Osteocyte (in vitro differentiated cells): ENCODE measurements at regions not wholly inside any gene's neighbourhood (a gene's known extent, or its start where the extent isn't known, plus 50 kb on each side); places are given as distances from the start of the nearest gene placed in this dataset.
A peak's percentile ranks its signal among the peaks of the same experiment; 100 is the strongest.

Experiments used
- DNase-seq: peaks from one replicate; pipeline ENCODE4 v3.0.0; 2021; ENCODE audit warnings: mixed read lengths; ENCODE audit not compliant: unreplicated experiment; ENCODE audit errors: extremely low spot score
- H3K27ac Mint-ChIP-seq: one replicate; pipeline ENCODE4 v1.8.0; 2021; ENCODE audit warnings: mild to moderate bottlenecking, mixed read lengths; ENCODE audit not compliant: unreplicated experiment
- H3K27me3 Mint-ChIP-seq: one replicate; pipeline ENCODE4 v1.8.0; 2021; ENCODE audit warnings: mixed read lengths; ENCODE audit not compliant: unreplicated experiment
- H3K36me3 Mint-ChIP-seq: one replicate; pipeline ENCODE4 v1.8.0; 2021; ENCODE audit warnings: mixed read lengths; ENCODE audit not compliant: unreplicated experiment
- H3K4me1 Mint-ChIP-seq: one replicate; pipeline ENCODE4 v1.8.0; 2021; ENCODE audit warnings: mixed read lengths; ENCODE audit not compliant: unreplicated experiment
- H3K4me3 Mint-ChIP-seq: one replicate; pipeline ENCODE4 v1.8.0; 2021; ENCODE audit warnings: mild to moderate bottlenecking, moderate library complexity, mixed read lengths; ENCODE audit not compliant: unreplicated experiment
- H3K9me3 Mint-ChIP-seq: one replicate; pipeline ENCODE4 v1.8.0; 2021; ENCODE audit warnings: mixed read lengths; ENCODE audit not compliant: unreplicated experiment
- TF ChIP-seq, protein P1 (sequence below): fragments of 200-600 bp; sonication (generic); IDR thresholded peaks from 2 replicates; pipeline ENCODE4 v1.5.0; 2021; ENCODE audit warnings: antibody characterized with exemption, mild to moderate bottlenecking, moderate library complexity

DNA sequence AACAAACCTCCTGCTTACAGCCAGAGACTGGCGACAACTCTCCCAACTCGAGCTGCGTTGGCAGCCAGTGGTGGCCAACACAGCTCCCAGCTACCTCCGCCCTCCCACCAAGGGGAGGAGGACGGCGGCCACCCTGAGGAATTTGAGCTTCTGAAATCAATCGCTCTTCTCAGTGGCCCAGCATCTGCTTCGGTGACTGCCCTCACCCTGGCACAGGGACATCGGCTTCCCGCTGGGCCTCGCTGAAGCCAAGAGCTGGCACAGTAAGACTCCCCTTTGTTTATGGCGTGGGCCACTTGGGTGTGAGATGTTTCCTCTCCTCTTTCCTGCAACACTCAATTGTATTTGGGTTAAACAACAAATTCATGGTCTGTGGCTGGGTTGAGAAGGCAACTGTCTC lies 136.2 kb downstream of the ZBTB18 start:
- no peaks in the 10 kb centered on the region for H3K36me3 Mint-ChIP-seq
- no peak overlapping the region for H3K4me3 Mint-ChIP-seq
- TF ChIP-seq, protein P1, sequence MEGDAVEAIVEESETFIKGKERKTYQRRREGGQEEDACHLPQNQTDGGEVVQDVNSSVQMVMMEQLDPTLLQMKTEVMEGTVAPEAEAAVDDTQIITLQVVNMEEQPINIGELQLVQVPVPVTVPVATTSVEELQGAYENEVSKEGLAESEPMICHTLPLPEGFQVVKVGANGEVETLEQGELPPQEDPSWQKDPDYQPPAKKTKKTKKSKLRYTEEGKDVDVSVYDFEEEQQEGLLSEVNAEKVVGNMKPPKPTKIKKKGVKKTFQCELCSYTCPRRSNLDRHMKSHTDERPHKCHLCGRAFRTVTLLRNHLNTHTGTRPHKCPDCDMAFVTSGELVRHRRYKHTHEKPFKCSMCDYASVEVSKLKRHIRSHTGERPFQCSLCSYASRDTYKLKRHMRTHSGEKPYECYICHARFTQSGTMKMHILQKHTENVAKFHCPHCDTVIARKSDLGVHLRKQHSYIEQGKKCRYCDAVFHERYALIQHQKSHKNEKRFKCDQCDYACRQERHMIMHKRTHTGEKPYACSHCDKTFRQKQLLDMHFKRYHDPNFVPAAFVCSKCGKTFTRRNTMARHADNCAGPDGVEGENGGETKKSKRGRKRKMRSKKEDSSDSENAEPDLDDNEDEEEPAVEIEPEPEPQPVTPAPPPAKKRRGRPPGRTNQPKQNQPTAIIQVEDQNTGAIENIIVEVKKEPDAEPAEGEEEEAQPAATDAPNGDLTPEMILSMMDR, result no peak
- peak; percentile 75 for DNase-seq
- no peaks in the 10 kb centered on the region for H3K27me3 Mint-ChIP-seq
- H3K27ac Mint-ChIP-seq, result no peak overlapping the region
- peaks cover 12% of the 10 kb centered on the region for H3K9me3 Mint-ChIP-seq
- no peaks in the 10 kb centered on the region for H3K4me1 Mint-ChIP-seq

DNA sequence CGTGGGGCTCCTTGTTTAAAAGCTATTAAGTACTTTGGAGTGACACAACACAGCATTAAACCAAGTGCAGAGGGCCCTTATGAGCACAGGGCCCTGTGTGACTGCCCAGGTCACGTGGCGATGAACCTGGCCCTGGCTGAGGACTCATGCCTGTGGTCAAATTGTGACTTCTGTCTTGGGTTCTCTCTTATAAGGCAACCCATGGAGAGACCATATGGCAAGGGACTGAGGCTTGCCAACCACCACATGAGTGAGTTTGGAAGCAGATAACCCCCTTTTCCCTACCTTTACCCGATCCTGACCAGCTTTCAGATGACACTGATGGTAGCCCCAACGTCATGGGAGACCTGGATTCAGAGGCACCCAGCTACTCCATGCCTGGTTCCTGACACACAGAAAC lies 140.5 kb downstream of the ZBTB18 start:
- no peaks in the 10 kb centered on the region for H3K4me1 Mint-ChIP-seq
- no peak overlapping the region for H3K4me3 Mint-ChIP-seq
- no peak overlapping the region for H3K27ac Mint-ChIP-seq
- TF ChIP-seq, protein P1, result no peak
- peak; percentile 59 for DNase-seq
- peaks cover 12% of the 10 kb centered on the region for H3K9me3 Mint-ChIP-seq
- H3K27me3 Mint-ChIP-seq, result no peaks in the 10 kb centered on the region
- no peaks in the 10 kb centered on the region for H3K36me3 Mint-ChIP-seq

- DNase-seq, result peak; percentile 48
- Mint-ChIP-seq H3K4me1 (no peaks in the 10 kb centered on the region), H3K36me3 (no peaks in the 10 kb centered on the region), H3K27me3 (no peaks in the 10 kb centered on the region), H3K27ac (no peak overlapping the region), H3K4me3 (no peak overlapping the region), H3K9me3 (peaks cover 12% of the 10 kb centered on the region)
- TF ChIP-seq, protein P1, result no peak
Measured at GRCh38 chr1:244192325-244192724, 141.2 kb downstream of the ZBTB18 start.

DNA sequence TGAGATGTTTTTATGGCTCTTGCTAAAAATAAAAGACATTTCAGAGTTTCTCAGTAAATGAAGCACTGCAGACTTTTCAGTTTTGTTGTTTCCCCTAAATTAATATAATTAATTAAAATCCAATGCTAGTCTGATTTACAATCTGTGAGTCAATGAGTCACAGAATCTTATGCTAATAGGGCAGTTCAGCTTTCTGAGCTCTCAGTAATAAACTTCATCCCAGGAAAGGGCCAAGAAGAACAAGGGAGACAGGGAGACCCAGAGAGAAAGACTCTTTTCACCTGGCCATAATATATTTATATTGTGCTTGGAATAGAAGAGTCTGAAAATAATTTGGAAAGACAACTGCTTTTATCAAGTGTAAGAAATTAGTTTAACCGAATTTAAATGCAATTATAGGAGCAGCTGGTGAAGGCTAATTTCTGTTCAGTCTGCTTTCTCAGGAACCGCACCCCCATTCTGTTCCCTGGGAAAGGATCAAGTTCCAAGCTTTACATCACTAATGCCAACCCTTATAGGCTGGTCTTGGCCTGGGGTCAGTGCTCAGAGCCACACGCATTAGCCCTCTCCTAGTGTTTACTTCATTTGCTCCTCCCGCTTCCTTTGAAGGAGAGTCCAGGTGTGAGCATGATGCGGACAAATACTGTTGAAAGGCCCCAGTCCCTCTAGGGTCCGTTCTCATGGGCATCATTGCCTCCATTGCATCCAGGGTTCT lies 145.6 kb downstream of the ZBTB18 start:
- Mint-ChIP-seq H3K36me3 (no peaks in the 10 kb centered on the region), H3K9me3 (no peaks in the 10 kb centered on the region), H3K27ac (no peak overlapping the region), H3K4me1 (no peaks in the 10 kb centered on the region), H3K27me3 (no peaks in the 10 kb centered on the region), H3K4me3 (no peak overlapping the region)
- TF ChIP-seq, protein P1, result no peak
- no peak for DNase-seq

DNA sequence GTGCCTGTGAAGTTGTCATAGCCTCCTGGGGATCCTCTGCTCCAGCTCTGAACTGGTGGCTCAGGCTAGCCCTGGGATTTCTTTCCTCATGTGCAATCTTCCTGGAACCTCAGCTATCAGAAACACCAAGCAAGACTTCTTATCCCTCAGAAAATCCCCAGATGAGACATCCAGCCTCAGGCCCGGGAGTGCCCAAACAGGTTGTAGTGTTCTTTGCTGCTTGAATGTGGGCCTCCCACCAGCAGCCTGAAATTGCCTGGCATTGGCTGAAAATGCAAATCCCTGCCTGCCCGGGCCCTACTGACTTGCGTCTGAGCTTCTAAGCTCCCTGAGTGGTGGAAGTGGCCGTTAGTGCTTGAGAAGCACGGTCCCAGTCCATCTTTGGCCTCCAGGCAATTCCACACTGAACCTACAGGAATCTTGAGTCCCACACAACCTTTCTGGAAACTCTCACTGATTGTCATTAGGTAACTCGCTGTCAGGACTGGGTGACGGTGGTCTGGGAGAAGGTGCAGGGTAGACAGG lies 146.8 kb downstream of the ZBTB18 start:
- no peaks in the 10 kb centered on the region for H3K9me3 Mint-ChIP-seq
- TF ChIP-seq, protein P1, result no peak
- H3K27me3 Mint-ChIP-seq, result no peaks in the 10 kb centered on the region
- H3K4me1 Mint-ChIP-seq, result no peaks in the 10 kb centered on the region
- H3K27ac Mint-ChIP-seq, result no peak overlapping the region
- H3K36me3 Mint-ChIP-seq, result no peaks in the 10 kb centered on the region
- no peak overlapping the region for H3K4me3 Mint-ChIP-seq
- no peak for DNase-seq
